ENCODE measurements at regions not wholly inside any gene's neighbourhood (a gene's known extent, or its start where the extent isn't known, plus 50 kb on each side); places are given as distances from the start of the nearest gene placed in this dataset.
"Not testable (repeated sequence)": the region's sequence is repeated elsewhere in the genome, so short reads cannot be mapped to it uniquely, and the experiment has no call there.

DNA sequence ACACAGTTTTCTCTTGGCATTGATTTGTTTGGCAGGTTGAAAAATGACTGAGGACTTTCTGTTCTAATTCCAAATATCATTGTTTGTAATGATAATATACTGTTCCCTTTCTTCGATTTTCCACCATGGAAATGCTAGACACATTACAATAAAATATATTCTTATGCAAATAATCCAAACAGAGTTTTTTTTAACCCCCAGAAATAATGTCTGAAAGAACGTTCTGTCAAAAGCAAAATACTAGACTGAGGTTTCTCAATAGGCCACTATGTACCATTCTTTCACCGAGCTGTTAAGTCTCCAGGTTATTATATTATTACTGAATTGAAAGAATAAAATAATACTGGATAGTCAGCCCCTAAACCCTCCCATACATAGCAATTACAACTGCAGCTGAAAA is 312.5 kb downstream of the ZIC3 start:
- TF ChIP-seq EZH2phosphoT487 (conservative IDR thresholded peaks at IDR 0.05; ENCODE audit: low read length): no peak
- TF ChIP-seq, protein P1, sequence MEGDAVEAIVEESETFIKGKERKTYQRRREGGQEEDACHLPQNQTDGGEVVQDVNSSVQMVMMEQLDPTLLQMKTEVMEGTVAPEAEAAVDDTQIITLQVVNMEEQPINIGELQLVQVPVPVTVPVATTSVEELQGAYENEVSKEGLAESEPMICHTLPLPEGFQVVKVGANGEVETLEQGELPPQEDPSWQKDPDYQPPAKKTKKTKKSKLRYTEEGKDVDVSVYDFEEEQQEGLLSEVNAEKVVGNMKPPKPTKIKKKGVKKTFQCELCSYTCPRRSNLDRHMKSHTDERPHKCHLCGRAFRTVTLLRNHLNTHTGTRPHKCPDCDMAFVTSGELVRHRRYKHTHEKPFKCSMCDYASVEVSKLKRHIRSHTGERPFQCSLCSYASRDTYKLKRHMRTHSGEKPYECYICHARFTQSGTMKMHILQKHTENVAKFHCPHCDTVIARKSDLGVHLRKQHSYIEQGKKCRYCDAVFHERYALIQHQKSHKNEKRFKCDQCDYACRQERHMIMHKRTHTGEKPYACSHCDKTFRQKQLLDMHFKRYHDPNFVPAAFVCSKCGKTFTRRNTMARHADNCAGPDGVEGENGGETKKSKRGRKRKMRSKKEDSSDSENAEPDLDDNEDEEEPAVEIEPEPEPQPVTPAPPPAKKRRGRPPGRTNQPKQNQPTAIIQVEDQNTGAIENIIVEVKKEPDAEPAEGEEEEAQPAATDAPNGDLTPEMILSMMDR (IDR thresholded peaks at IDR 0.05; ENCODE audit: insufficient read depth, low read length, poor library complexity, severe bottlenecking): no peak
- H3K36me3 ChIP-seq (ENCODE audit: low read length): no peaks in the 10 kb centered on the region
- no peaks in the 10 kb centered on the region for H3K79me2 ChIP-seq (ENCODE audit: insufficient read depth, low read length)
- no peaks in the 10 kb centered on the region for H3K9me3 ChIP-seq (ENCODE audit: insufficient read depth, low read length)
- H3K9ac ChIP-seq (ENCODE audit: low read length): no peak overlapping the region
- H4K20me1 ChIP-seq (ENCODE audit: low read depth, low read length): no peaks in the 10 kb centered on the region
- H3K4me3 ChIP-seq (ENCODE audit: insufficient read depth, low read length, poor library complexity, severe bottlenecking): no peak overlapping the region
- H3F3A ChIP-seq (ENCODE audit: insufficient read depth): no peaks in the 10 kb centered on the region
- no peaks in the 10 kb centered on the region for H3K27me3 ChIP-seq (ENCODE audit: low read length)
- no peak overlapping the region for H3K4me2 ChIP-seq (ENCODE audit: low read depth, low read length, poor library complexity, severe bottlenecking)
- no peak overlapping the region for H2AFZ ChIP-seq (ENCODE audit: low read depth, low read length, severe bottlenecking)
- no peak overlapping the region for H3K27ac ChIP-seq (ENCODE audit: low read depth, low read length)
- no peaks in the 10 kb centered on the region for H3K9me2 ChIP-seq (replicated peaks; ENCODE audit: insufficient read depth, low read length)

DNA sequence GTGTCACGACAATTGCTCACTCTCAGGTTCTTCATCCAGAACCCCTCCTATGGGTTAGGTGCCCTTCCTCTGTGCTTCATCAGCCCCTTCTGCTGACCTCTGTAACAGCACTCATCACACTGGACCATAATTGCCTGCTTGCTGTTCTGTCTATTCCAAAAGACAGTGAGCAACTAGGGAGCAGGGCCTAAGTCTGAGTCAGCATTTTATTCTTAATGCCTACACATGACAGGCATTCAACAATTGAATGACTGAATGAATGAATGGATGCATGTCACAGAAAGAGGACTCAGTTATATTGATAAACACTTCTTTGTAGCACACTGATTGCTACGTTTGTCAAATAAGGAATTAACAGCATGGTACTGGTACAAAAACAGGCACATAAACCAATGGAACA is 317.0 kb downstream of the ZIC3 start:
- H3F3A ChIP-seq (ENCODE audit: insufficient read depth): no peaks in the 10 kb centered on the region
- no peaks in the 10 kb centered on the region for H3K36me3 ChIP-seq (ENCODE audit: low read length)
- H3K9me2 ChIP-seq (replicated peaks; ENCODE audit: insufficient read depth, low read length): no peaks in the 10 kb centered on the region
- no peaks in the 10 kb centered on the region for H3K27me3 ChIP-seq (ENCODE audit: low read length)
- TF ChIP-seq EZH2phosphoT487 (conservative IDR thresholded peaks at IDR 0.05; ENCODE audit: low read length): no peak
- TF ChIP-seq, protein P1 (IDR thresholded peaks at IDR 0.05; ENCODE audit: insufficient read depth, low read length, poor library complexity, severe bottlenecking): no peak
- H2AFZ ChIP-seq (ENCODE audit: low read depth, low read length, severe bottlenecking): no peak overlapping the region
- no peak overlapping the region for H3K27ac ChIP-seq (ENCODE audit: low read depth, low read length)
- no peaks in the 10 kb centered on the region for H4K20me1 ChIP-seq (ENCODE audit: low read depth, low read length)
- no peaks in the 10 kb centered on the region for H3K9me3 ChIP-seq (ENCODE audit: insufficient read depth, low read length)
- no peak overlapping the region for H3K4me2 ChIP-seq (ENCODE audit: low read depth, low read length, poor library complexity, severe bottlenecking)
- H3K79me2 ChIP-seq (ENCODE audit: insufficient read depth, low read length): no peaks in the 10 kb centered on the region
- no peak overlapping the region for H3K9ac ChIP-seq (ENCODE audit: low read length)
- H3K4me3 ChIP-seq (ENCODE audit: insufficient read depth, low read length, poor library complexity, severe bottlenecking): no peak overlapping the region

DNA sequence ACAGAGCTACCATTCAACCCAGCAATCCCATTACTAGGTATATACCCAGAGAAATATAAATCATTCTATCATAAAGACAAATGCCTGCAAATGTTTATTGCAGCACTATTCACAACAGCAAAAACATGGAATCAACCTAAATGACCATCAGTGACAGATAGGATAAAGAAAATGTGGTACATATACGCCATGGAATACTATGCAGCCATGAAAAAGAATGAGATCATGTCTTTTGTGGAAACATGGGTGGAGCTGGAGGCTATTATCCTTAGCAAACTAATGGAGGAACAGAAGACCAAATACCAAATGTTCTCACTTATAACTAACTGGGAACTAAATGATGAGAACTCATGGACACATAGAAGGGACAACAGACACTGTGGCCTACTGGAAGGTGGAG is 318.9 kb downstream of the ZIC3 start:
- H3K9ac ChIP-seq (ENCODE audit: low read length); H3K9me2 ChIP-seq (replicated peaks; ENCODE audit: insufficient read depth, low read length); H3F3A ChIP-seq (ENCODE audit: insufficient read depth); H4K20me1 ChIP-seq (ENCODE audit: low read depth, low read length); H3K79me2 ChIP-seq (ENCODE audit: insufficient read depth, low read length); H3K27me3 ChIP-seq (ENCODE audit: low read length); H3K4me2 ChIP-seq (ENCODE audit: low read depth, low read length, poor library complexity, severe bottlenecking); H3K36me3 ChIP-seq (ENCODE audit: low read length); H2AFZ ChIP-seq (ENCODE audit: low read depth, low read length, severe bottlenecking); H3K9me3 ChIP-seq (ENCODE audit: insufficient read depth, low read length); H3K27ac ChIP-seq (ENCODE audit: low read depth, low read length); H3K4me3 ChIP-seq (ENCODE audit: insufficient read depth, low read length, poor library complexity, severe bottlenecking): not testable (repeated sequence)

DNA sequence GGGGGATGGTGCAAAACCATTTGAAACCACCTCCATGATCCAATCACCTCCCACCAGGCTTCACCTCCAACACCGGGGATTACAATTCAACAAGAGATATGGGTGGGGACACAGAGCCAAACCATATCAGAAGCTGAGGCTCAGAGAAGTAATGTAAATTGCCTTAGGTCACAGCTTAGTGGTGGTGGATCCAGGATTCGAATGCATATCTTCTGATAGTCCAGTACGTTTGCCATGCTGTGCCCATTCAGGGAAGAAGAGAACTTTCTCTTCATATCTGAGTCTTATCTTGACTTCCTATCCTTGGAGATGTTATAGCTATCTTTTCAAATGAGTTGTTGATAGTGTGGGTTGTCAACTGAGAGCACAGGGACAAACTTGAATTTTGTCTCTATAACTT is 325.5 kb downstream of the ZIC3 start:
- Histone ChIP-seq H3K79me2 (ENCODE audit: insufficient read depth, low read length) (no peaks in the 10 kb centered on the region), H3K9me2 (replicated peaks; ENCODE audit: insufficient read depth, low read length) (no peaks in the 10 kb centered on the region), H4K20me1 (ENCODE audit: low read depth, low read length) (no peaks in the 10 kb centered on the region), H3K27ac (ENCODE audit: low read depth, low read length) (no peak overlapping the region), H3F3A (ENCODE audit: insufficient read depth) (no peaks in the 10 kb centered on the region), H3K4me3 (ENCODE audit: insufficient read depth, low read length, poor library complexity, severe bottlenecking) (no peak overlapping the region), H3K9me3 (ENCODE audit: insufficient read depth, low read length) (no peaks in the 10 kb centered on the region), H2AFZ (ENCODE audit: low read depth, low read length, severe bottlenecking) (no peak overlapping the region), H3K27me3 (ENCODE audit: low read length) (no peaks in the 10 kb centered on the region), H3K4me2 (ENCODE audit: low read depth, low read length, poor library complexity, severe bottlenecking) (no peak overlapping the region), H3K9ac (ENCODE audit: low read length) (no peak overlapping the region), H3K36me3 (ENCODE audit: low read length) (no peaks in the 10 kb centered on the region)
- no peak for TF ChIP-seq EZH2phosphoT487 (conservative IDR thresholded peaks at IDR 0.05; ENCODE audit: low read length)
- TF ChIP-seq, protein P1 (IDR thresholded peaks at IDR 0.05; ENCODE audit: insufficient read depth, low read length, poor library complexity, severe bottlenecking): no peak
